ENCODE measurements at regions not wholly inside any gene's neighbourhood (a gene's known extent, or its start where the extent isn't known, plus 50 kb on each side); places are given as distances from the start of the nearest gene placed in this dataset.

- no peak for TF ChIP-seq WIZ (CRISPR knock-in tag; IDR thresholded peaks at IDR 0.05)
- TF ChIP-seq ZBTB26 (CRISPR knock-in tag; IDR thresholded peaks at IDR 0.05; ENCODE audit: borderline replicate concordance), result no peak
These were observed 897.5 kb upstream of the AGA start (continued) for GRCh38 chr4:178339769-178340168.

DNA sequence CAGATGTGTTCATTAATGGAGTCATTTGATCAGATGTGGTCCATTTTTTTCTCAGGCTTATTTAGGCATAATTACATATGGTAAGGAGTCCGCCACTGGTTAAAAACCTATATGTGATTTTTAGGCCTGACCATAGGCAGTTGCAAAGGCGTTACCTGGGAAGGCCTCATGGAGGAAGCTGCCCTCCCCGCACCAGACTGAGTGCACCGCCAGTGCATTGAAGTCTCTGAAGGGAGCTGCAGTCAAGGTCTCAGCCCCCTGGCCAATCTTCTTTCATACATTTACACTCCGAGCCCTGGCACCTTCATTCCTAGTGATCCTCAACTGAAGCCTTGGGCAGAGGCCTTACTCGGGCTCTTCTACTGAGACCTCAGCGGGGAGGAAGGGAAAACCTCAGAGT, 898.2 kb upstream of the AGA start:
- H4K20me1 ChIP-seq (ENCODE audit: insufficient read depth, low read length), result no peaks in the 10 kb centered on the region
- intact Hi-C loops (cut with micrococcal nuclease; ENCODE audit: unreplicated experiment), result no loop called here
- in situ Hi-C loops (cut with HindIII; ENCODE audit: extremely low pct_ligation_motif_present, low pct_unique_long_range_greater_than_20kb), result no loop called here

More for the DNA sequence above, 898.2 kb upstream of the AGA start:
- no TSS peak for BruUV-seq (replicated peaks)
- Histone ChIP-seq H3K4me1 (ENCODE audit: insufficient read depth, low read length) (no peaks in the 10 kb centered on the region), H3K9me3 (ENCODE audit: low read length) (peaks cover 13% of the 10 kb centered on the region; the same call in 1 of the 2 replicates), H3K27me3 (ENCODE audit: control insufficient read depth in 1 of 2, insufficient read depth in 2 of 2, low read length in 2 of 2) (no peaks in the 10 kb centered on the region), H3K4me2 (ENCODE audit: low read depth, low read length) (no peak overlapping the region), H3K79me2 (ENCODE audit: insufficient read depth, low read length) (no peaks in the 10 kb centered on the region), H3K27ac (ENCODE audit: extremely low read length, insufficient read depth, low read length) (no peak overlapping the region), H3K4me3 (replicated peaks in 1 of 3; ENCODE audit: insufficient read depth in 1 of 3, low read depth in 2 of 3, low read length in 3 of 3) (no peak overlapping the region), H3K36me3 (replicated peaks in 1 of 2; ENCODE audit: control insufficient read depth in 1 of 2, insufficient read depth in 2 of 2, low read length in 2 of 2) (no peaks in the 10 kb centered on the region), H3K9ac (ENCODE audit: insufficient read depth, low read depth, low read length) (no peak overlapping the region), H2AFZ (ENCODE audit: low read length) (no peak overlapping the region)
- CTCF ChIA-PET (ENCODE audit: low intra/inter-chr PET ratio, low total read pairs), result no interaction called here
- POLR2A ChIA-PET, result no interaction called here
- no peak for ATAC-seq
- FAIRE-seq, result no peak
- 6% methylated on average over 6 of the region's 7 CpGs for WGBS (ENCODE audit: low lambda C conversion rate)
- no peak for TF ChIP-seq SMAD1 (CRISPR knock-in tag; IDR thresholded peaks at IDR 0.05; ENCODE audit: borderline replicate concordance, low read depth)
- TF ChIP-seq NRL (CRISPR knock-in tag; IDR thresholded peaks at IDR 0.05; ENCODE audit: borderline replicate concordance), result no peak
- TF ChIP-seq ZBTB43 (CRISPR knock-in tag; conservative IDR thresholded peaks at IDR 0.05), result no peak
- TF ChIP-seq ZNF354B (CRISPR knock-in tag; IDR thresholded peaks at IDR 0.05), result no peak
- TF ChIP-seq ZNF383 (CRISPR knock-in tag; IDR thresholded peaks at IDR 0.05; ENCODE audit: borderline replicate concordance), result no peak
- no peak for TF ChIP-seq FOXA3 (CRISPR knock-in tag; IDR thresholded peaks at IDR 0.05)
- no peak for TF ChIP-seq ZBTB40 (IDR thresholded peaks at IDR 0.05)
- no peak for TF ChIP-seq ZBTB40 (CRISPR knock-in tag; IDR thresholded peaks at IDR 0.05)
- DNase-seq (ENCODE audit: low spot score), result no peak

Data from HepG2 (cell line).